ENCODE measurements at regions not wholly inside any gene's neighbourhood (a gene's known extent, or its start where the extent isn't known, plus 50 kb on each side); places are given as distances from the start of the nearest gene placed in this dataset.
A peak's percentile ranks its signal among the peaks of the same experiment; 100 is the strongest.

- no peak for DNase-seq (ENCODE audit: low read depth, low spot score)
These were observed 357.8 kb upstream of the CDH20 start for GRCh38 chr18:60975420-60975819.

DNA sequence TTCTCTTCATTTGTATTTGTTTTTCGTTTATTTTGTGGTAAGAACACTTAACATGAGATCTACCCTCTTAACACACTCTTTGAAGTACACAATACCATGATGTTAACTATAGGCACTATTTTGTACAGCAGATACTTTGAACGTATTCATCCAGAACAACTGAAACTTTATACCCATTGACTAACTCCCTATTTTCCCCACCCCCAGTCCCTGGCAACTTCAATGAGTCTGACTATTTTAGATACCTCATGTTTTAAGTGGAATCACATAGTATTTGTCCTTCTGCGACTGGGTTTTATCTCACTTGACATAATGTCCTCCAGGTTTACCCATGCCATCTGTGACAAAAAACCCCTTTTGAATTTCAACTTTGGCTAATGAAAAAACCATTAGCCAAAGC is 356.3 kb upstream of the CDH20 start:
- no peak for DNase-seq (ENCODE audit: low read depth, low spot score)

- DNase-seq (ENCODE audit: low read depth, low spot score) = peak; percentile 91
These were observed 354.9 kb upstream of the CDH20 start for GRCh38 chr18:60978338-60978737.

DNA sequence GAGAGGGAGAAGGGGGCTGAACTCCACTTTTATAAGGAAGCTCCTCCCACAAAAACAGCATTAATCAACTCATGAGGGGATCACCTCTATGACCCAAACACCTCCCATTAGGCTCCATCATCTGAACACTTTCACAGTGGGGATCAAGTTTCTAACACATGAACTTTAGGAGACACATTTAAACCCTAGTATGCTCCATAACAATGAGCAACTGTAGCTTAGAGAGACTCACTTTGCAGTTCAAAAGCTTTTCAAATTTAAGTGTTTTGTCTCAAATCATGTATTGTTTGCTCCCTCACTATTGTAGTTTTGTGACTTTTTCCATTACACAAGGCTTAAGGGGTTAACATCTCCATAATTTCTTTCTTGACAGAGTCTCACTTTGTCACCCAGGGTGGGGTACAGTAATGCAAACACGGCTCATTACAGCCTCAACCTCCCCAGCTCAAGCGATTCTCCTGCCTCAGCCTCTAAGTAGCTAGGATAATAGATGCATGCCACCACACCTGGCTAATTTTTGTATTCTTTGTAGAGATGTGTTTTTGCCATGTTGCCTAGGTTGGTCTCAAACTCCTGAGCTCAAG is 352.7 kb upstream of the CDH20 start:
- no peak for DNase-seq (ENCODE audit: low read depth, low spot score)

GRCh38 chr18:60981682-60982328 is 351.4 kb upstream of the CDH20 start:
- no peak for DNase-seq (ENCODE audit: low read depth, low spot score)

GRCh38 chr18:60982329-60982695 is 350.9 kb upstream of the CDH20 start:
- DNase-seq (ENCODE audit: low read depth, low spot score) = no peak

DNA sequence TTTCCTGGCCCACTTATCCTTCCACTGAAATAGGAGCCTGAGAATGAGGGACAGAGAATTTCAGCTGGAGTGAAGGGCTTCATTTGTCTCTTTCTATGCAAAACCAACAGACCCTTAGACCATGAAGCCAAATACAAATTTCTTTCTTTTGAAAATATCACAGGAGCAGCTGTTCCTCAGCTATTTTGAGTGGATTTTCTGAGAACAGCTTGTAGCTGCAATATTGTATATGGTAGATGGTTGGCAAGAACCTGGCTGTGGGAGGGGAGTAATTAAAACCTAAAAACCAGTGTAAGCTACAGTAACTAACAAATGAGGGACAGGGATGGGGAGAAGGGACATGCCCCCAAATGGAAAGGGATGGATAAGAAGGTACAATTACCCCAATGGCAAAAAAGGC is 350.3 kb upstream of the CDH20 start:
- no peak for DNase-seq (ENCODE audit: low read depth, low spot score)

DNA sequence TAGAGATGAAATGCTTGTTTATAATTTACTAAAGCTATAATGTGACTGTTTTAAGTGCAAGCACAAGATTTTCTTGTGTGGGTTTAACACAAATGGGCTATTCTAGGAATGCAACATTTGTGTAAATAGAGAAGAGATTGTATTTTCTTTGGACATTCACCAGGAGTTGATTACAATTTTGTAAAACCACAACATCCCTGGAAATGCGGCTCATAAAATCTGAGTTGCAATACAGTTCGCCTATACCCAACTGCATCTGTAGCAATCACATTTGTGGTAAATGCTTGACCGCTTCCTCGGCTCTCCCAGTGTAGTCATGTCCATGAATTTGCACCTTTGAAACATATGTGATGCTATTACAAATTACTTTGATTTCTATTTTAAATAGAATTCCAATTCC is 348.7 kb upstream of the CDH20 start:
- DNase-seq (ENCODE audit: low read depth, low spot score) = no peak

DNA sequence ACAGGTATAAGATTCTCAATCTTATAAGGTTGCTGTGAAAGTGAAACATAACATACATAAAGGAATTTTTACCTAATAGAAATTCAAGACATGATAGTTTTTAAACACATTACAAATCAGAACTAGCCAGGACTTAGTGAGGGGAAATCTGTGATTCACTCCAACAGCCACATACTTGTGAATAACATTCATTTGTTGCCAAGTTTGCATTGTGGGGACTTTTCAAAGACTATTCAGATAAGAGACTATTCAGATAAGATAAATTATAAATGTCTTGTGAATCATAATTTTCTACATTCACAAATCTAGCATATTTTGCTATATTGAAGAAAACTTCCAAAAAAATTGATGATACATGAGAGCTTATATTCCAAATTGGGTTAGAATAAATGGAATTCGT is 345.3 kb upstream of the CDH20 start:
- DNase-seq (ENCODE audit: low read depth, low spot score) = peak; percentile 57

DNA sequence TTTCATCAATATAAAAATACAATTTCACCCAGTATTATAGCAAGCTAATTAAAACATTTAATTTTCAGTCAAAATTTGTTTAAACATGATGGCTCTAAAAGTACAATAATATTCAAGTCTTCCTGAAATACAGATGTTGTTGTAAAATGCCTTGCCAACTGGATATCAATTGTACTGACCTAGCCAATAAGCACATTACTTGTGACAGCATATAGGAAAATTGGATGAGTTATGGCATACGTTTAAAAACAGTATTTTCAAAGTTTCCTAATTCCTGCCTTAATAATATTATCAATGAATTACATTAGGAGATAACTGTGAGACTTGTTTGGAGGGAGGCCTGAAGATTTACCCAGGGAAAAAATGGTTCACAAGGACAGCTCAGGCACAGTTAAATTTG is 336.9 kb upstream of the CDH20 start:
- no peak for DNase-seq (ENCODE audit: low read depth, low spot score)

- DNase-seq (ENCODE audit: low read depth, low spot score) = no peak
These were observed 336.4 kb upstream of the CDH20 start for GRCh38 chr18:60996822-60997221.

GRCh38 chr18:61001138-61001537 is 332.1 kb upstream of the CDH20 start:
- no peak for DNase-seq (ENCODE audit: low read depth, low spot score)

GRCh38 chr18:61006687-61007224 is 326.5 kb upstream of the CDH20 start:
- DNase-seq (ENCODE audit: low read depth, low spot score) = no peak

- no peak for DNase-seq (ENCODE audit: low read depth, low spot score)
These were observed 313.6 kb upstream of the CDH20 start for GRCh38 chr18:61019338-61020301.

- no peak for DNase-seq (ENCODE audit: low read depth, low spot score)
These were observed 307.6 kb upstream of the CDH20 start for GRCh38 chr18:61025596-61025995.

DNA sequence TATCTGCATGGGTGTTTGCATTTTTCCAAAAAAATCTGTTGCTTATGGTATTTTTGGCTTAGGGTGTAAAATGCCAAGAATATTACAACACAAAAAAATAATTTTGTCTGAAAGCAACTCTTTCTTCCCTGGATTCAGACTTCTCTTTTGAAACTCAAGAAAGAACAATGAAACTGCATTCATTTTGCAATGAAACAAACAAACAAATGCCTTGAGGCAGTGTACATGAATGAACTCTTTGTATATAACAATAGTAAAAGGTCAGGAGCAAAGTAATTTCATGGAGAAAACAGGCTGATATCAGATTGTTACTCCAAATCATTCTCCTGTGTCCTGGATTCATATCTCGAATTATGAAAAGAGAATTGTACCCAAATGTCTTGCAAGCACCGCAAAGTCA is 301.6 kb upstream of the CDH20 start:
- DNase-seq (ENCODE audit: low read depth, low spot score) = no peak

GRCh38 chr18:61034580-61034979 is 298.6 kb upstream of the CDH20 start:
- no peak for DNase-seq (ENCODE audit: low read depth, low spot score)

DNA sequence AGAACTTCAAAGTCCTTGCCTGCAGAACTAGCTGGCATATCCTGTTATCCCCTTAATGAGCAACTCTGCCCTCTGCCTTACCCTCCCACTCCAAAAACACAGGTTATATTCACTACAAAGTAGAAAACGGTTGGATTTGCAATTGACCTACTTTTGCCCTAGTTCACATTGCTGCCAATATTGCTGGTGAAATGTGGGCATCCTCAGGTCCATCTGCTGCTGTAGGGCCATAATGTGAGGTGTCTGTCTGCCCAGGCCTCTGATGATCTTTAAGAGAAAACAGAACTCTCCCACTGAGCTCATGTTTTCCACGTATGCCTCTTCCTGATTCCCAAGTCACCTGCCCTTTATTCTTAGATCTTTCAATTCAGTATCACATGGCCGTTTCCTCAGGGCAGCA is 294.0 kb upstream of the CDH20 start:
- no peak for DNase-seq (ENCODE audit: low read depth, low spot score)

DNA sequence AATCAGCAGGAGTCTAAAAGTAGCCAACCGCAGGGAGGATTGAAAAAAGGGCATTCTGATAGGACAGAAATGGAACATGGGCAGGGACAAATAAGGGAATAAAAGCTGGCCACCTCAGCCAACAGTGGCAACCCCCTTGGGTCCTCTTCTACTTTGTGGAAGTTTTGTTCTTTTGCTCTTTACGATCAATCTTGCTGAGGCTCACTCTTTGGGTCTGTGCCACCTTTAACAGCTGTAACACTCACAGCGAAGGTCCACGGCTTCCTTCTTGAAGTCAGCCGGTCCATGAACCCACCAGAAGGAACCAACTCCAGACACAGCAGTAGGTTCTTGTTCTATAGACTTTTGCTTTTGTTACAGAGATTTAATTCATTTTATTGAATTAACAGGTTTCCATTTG is 285.4 kb upstream of the CDH20 start:
- DNase-seq (ENCODE audit: low read depth, low spot score) = no peak

GRCh38 chr18:61057443-61057842 is 275.8 kb upstream of the CDH20 start:
- no peak for DNase-seq (ENCODE audit: low read depth, low spot score)

DNA sequence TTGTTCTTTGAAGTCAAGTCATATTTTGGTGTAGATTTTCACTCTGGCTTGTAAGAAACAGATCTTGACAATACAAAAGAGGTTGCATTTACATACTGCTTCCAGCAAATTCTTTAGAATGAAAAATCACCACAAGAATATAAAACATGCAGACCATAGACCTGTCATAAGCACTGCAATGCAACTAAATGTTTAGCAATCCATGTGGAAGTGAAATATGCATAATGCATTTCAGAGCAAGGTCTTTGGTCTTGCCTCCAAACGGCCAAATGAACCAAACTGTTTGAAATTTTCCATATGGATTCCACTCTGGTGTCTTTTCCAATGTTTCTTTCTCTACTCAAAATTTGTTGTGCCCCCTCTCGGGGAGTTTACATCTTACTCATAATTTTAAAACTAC is 271.0 kb upstream of the CDH20 start:
- no peak for DNase-seq (ENCODE audit: low read depth, low spot score)

DNA sequence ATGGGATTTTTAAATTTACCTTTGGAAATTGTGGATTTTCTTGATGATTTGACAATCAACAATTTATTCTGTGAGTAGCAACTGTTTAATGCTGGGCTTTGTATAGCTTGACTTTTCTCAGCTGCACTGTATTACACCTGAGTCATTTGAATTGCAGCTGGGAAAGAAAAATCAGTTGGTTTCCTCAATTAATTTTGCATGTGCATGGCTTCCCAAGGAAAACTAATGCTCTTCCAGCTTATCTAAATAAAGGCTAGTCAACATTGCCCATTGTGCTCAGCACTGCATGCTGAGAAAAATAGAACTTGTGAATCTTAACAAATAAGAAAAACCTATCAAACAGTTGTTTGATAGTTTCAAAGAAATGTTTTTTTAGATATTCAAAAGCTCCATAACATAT is 268.3 kb upstream of the CDH20 start:
- no peak for DNase-seq (ENCODE audit: low read depth, low spot score)

Data from pulmonary artery endothelial cell (primary cell).